ENCODE measurements at regions not wholly inside any gene's neighbourhood (a gene's known extent, or its start where the extent isn't known, plus 50 kb on each side); places are given as distances from the start of the nearest gene placed in this dataset.

DNA sequence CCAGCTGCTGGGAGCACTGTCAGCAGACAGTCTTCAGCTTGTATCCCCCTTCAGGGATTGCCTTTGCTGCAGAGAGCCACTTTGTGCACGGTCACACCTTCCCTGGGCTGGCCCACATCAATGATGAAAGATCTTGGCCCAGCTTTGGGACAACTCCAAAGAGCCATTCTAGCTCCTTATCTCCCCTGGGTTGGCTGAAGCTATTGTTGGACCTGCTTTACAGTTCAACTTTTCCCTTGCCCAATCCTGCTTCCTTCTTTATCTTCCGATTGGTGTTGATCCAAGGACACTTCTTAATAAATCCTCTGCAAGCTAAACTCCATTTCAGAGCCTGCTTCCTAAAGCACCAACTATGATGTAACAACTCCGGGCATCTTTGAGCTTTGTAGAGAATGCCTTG, 466.4 kb downstream of the KLF12 start:
- no peak for TF ChIP-seq REPIN1 (tag by site-specific recombination; IDR thresholded peaks at IDR 0.05; ENCODE audit: low read depth)
- TF ChIP-seq, protein P1, sequence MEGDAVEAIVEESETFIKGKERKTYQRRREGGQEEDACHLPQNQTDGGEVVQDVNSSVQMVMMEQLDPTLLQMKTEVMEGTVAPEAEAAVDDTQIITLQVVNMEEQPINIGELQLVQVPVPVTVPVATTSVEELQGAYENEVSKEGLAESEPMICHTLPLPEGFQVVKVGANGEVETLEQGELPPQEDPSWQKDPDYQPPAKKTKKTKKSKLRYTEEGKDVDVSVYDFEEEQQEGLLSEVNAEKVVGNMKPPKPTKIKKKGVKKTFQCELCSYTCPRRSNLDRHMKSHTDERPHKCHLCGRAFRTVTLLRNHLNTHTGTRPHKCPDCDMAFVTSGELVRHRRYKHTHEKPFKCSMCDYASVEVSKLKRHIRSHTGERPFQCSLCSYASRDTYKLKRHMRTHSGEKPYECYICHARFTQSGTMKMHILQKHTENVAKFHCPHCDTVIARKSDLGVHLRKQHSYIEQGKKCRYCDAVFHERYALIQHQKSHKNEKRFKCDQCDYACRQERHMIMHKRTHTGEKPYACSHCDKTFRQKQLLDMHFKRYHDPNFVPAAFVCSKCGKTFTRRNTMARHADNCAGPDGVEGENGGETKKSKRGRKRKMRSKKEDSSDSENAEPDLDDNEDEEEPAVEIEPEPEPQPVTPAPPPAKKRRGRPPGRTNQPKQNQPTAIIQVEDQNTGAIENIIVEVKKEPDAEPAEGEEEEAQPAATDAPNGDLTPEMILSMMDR (tag by site-specific recombination; IDR thresholded peaks at IDR 0.05), result no peak

All from HEK293 (cell line).